ENCODE measurements at regions not wholly inside any gene's neighbourhood (a gene's known extent, or its start where the extent isn't known, plus 50 kb on each side); places are given as distances from the start of the nearest gene placed in this dataset.

DNA sequence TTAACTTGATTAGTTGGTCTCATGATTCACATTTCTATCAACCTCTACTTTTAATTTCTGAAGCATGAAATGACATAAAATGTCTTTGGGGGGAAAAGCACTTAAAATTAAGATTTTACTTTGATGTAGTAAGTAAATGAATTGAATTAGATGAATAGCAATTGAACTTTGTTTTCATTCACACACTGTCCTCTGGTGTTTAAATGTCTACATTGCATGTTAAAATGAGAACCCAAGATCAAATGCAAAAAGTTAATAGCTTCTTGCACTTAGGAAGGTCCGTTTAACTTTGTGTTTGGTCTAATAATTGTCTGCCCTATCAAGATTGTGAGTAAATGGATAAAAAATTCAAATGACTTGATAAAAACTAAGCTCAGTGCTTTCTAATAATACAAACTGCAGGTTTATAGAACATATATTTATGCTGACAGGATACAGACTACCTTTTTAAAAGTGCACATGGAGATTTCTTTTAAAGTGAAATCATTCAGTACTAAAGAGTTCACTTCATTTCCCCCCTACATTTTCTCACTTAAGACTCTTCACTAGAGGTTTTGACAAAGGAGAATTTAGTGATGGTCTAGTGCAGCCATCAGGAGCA is 156.2 kb upstream of the NABP1 start:
- TF ChIP-seq EZH2 (IDR thresholded peaks at IDR 0.05; ENCODE audit: borderline replicate concordance) (no peak), EZH2phosphoT487 (IDR thresholded peaks at IDR 0.05; ENCODE audit: low read depth, severe bottlenecking, unreplicated experiment) (no peak)
- TF ChIP-seq, protein P1, sequence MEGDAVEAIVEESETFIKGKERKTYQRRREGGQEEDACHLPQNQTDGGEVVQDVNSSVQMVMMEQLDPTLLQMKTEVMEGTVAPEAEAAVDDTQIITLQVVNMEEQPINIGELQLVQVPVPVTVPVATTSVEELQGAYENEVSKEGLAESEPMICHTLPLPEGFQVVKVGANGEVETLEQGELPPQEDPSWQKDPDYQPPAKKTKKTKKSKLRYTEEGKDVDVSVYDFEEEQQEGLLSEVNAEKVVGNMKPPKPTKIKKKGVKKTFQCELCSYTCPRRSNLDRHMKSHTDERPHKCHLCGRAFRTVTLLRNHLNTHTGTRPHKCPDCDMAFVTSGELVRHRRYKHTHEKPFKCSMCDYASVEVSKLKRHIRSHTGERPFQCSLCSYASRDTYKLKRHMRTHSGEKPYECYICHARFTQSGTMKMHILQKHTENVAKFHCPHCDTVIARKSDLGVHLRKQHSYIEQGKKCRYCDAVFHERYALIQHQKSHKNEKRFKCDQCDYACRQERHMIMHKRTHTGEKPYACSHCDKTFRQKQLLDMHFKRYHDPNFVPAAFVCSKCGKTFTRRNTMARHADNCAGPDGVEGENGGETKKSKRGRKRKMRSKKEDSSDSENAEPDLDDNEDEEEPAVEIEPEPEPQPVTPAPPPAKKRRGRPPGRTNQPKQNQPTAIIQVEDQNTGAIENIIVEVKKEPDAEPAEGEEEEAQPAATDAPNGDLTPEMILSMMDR (IDR thresholded peaks at IDR 0.05; ENCODE audit: poor library complexity), result peak; percentile 74

Measured in hepatocyte (in vitro differentiated cells).